ENCODE measurements at regions not wholly inside any gene's neighbourhood (a gene's known extent, or its start where the extent isn't known, plus 50 kb on each side); places are given as distances from the start of the nearest gene placed in this dataset.
A peak's percentile ranks its signal among the peaks of the same experiment; 100 is the strongest.

DNA sequence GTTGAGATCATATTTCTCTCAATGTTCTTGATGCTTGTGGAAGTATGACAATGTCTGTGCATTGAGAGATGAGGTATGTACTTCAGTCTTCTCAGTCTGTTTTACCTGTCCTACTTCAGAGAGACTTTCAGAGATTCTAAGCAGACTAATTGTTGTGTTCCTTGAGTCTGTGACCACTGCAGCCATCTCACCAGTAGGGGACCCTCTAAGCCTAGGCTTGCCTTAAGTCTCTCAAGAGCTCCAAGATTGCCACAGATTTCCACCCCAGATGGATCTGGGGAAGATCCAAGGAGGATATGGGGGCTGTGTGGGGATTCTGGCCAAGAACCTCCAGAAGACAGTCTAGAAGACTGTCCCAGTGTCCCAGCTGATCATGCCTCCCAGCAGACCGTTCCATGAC, 179.9 kb upstream of the PLET1 start:
- no peak for TF ChIP-seq HDAC2 (IDR thresholded peaks at IDR 0.05; ENCODE audit: borderline replicate concordance in 1 of 2, low read depth in 2 of 2, low read length in 2 of 2)
- TF ChIP-seq ZNF274 (IDR thresholded peaks at IDR 0.05; ENCODE audit: borderline replicate concordance, extremely low read depth, low read length): no peak
- no peak for TF ChIP-seq POU5F1 (IDR thresholded peaks at IDR 0.05; ENCODE audit: low read depth, low read length)
- TF ChIP-seq, protein P1, sequence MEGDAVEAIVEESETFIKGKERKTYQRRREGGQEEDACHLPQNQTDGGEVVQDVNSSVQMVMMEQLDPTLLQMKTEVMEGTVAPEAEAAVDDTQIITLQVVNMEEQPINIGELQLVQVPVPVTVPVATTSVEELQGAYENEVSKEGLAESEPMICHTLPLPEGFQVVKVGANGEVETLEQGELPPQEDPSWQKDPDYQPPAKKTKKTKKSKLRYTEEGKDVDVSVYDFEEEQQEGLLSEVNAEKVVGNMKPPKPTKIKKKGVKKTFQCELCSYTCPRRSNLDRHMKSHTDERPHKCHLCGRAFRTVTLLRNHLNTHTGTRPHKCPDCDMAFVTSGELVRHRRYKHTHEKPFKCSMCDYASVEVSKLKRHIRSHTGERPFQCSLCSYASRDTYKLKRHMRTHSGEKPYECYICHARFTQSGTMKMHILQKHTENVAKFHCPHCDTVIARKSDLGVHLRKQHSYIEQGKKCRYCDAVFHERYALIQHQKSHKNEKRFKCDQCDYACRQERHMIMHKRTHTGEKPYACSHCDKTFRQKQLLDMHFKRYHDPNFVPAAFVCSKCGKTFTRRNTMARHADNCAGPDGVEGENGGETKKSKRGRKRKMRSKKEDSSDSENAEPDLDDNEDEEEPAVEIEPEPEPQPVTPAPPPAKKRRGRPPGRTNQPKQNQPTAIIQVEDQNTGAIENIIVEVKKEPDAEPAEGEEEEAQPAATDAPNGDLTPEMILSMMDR (IDR thresholded peaks at IDR 0.05; ENCODE audit: control extremely low read depth in 1 of 3, insufficient read depth in 1 of 3, low read depth in 1 of 3, low read length in 3 of 3): peak; percentile 40 to 93 (median 86)
- 0 out of 2 replicates have a peak, but pooled peaks have one; percentile 39 for TF ChIP-seq YY1 (IDR thresholded peaks at IDR 0.05; ENCODE audit: low read depth, low read length)
- TF ChIP-seq EP300 (IDR thresholded peaks at IDR 0.05; ENCODE audit: borderline replicate concordance in 1 of 2, low read depth in 2 of 2, low read length in 2 of 2): no peak
- no peak for TF ChIP-seq SRF (IDR thresholded peaks at IDR 0.05; ENCODE audit: low read depth, low read length)
- no peak for TF ChIP-seq EZH2 (IDR thresholded peaks at IDR 0.05; ENCODE audit: low read depth, low read length, severe bottlenecking)
- TF ChIP-seq SIX5 (IDR thresholded peaks at IDR 0.05; ENCODE audit: low read depth, low read length): no peak
- TF ChIP-seq SIRT6 (IDR thresholded peaks at IDR 0.05; ENCODE audit: low read length): no peak
- TF ChIP-seq POLR2A (IDR thresholded peaks at IDR 0.05; ENCODE audit: control extremely low read depth in 1 of 2, low read depth in 2 of 2, low read length in 2 of 2): no peak

Measured in H1 (cell line).